Omental fat pad (tissue), 3 donors: ENCODE measurements at regions not wholly inside any gene's neighbourhood (a gene's known extent, or its start where the extent isn't known, plus 50 kb on each side); places are given as distances from the start of the nearest gene placed in this dataset.

Experiments
- ATAC-seq: fragments of 150-250 bp; one replicate; pipeline ENCODE4 v1.9.1; 2016; ENCODE audit warnings: mild to moderate bottlenecking, moderate library complexity; ENCODE audit not compliant: low FRiP score
- DNase-seq: peaks from one replicate; pipeline ENCODE4 v3.0.0-alpha.2; 2019; ENCODE audit warnings: low spot score
- CTCF ChIP-seq, 3 donors: fragments of 450-650 bp; IDR thresholded peaks; one replicate each; pipeline ENCODE4 v1.5.1; 2016 to 2017; ENCODE audit warnings: antibody characterized with exemption in 3 of 3, mild to moderate bottlenecking in 3 of 3, moderate library complexity in 2 of 3

GRCh38 chr18:41526054-41526453 is 429.0 kb upstream of the PIK3C3 start:
- DNase-seq (no peak), ATAC-seq (no peak)
- TF ChIP-seq CTCF (IDR thresholded peaks at IDR 0.05): no peak

GRCh38 chr18:41524674-41525470 is 430.2 kb upstream of the PIK3C3 start:
- no peak for DNase-seq
- no peak for ATAC-seq
- TF ChIP-seq CTCF (IDR thresholded peaks at IDR 0.05): no peak

GRCh38 chr18:41517142-41517541 is 437.9 kb upstream of the PIK3C3 start:
- TF ChIP-seq CTCF (IDR thresholded peaks at IDR 0.05): no peak
- ATAC-seq: no peak
- no peak for DNase-seq

GRCh38 chr18:41513438-41513837 is 441.6 kb upstream of the PIK3C3 start:
- DNase-seq (no peak), ATAC-seq (no peak)
- no peak for TF ChIP-seq CTCF (IDR thresholded peaks at IDR 0.05)

GRCh38 chr18:41504316-41504715 is 450.7 kb upstream of the PIK3C3 start:
- ATAC-seq (no peak), DNase-seq (no peak)
- TF ChIP-seq CTCF (IDR thresholded peaks at IDR 0.05): no peak

- no peak for DNase-seq
- ATAC-seq: no peak
- TF ChIP-seq CTCF (IDR thresholded peaks at IDR 0.05): no peak
Measured at GRCh38 chr18:41501848-41502247, 453.2 kb upstream of the PIK3C3 start.

GRCh38 chr18:41499345-41499744 is 455.7 kb upstream of the PIK3C3 start:
- DNase-seq: no peak
- TF ChIP-seq CTCF (IDR thresholded peaks at IDR 0.05): no peak
- ATAC-seq: no peak
